A673 (cell line): ENCODE measurements at regions not wholly inside any gene's neighbourhood (a gene's known extent, or its start where the extent isn't known, plus 50 kb on each side); places are given as distances from the start of the nearest gene placed in this dataset.

ENCODE experiments used
- CTCF ChIP-seq: fragments of 300-800, 200-600 bp; sonication (generic); conservative IDR thresholded peaks from 2 replicates; pipeline ENCODE4 v1.5.1; 2017; ENCODE audit warnings: low read depth, mild to moderate bottlenecking, antibody characterized with exemption, low read length, moderate library complexity, mixed read lengths
- EZH2 ChIP-seq: fragments of 200-600 bp; sonication (generic); IDR thresholded peaks from 2 replicates; pipeline ENCODE4 v1.6.1; 2017; ENCODE audit warnings: borderline replicate concordance, low read depth, mild to moderate bottlenecking, mixed read lengths, antibody characterized with exemption, low read length; ENCODE audit not compliant: poor library complexity, severe bottlenecking

- TF ChIP-seq CTCF (no peak), EZH2 (no peak)
Observed at GRCh38 chr5:168064933-168065622, 226.4 kb upstream of the WWC1 start.
